NCI-H226 (cell line): ENCODE measurements at regions not wholly inside any gene's neighbourhood (a gene's known extent, or its start where the extent isn't known, plus 50 kb on each side); places are given as distances from the start of the nearest gene placed in this dataset.

ENCODE experiments used
- DNase-seq: peaks from one replicate; pipeline ENCODE4 v3.0.0-alpha.2; 2015

DNA sequence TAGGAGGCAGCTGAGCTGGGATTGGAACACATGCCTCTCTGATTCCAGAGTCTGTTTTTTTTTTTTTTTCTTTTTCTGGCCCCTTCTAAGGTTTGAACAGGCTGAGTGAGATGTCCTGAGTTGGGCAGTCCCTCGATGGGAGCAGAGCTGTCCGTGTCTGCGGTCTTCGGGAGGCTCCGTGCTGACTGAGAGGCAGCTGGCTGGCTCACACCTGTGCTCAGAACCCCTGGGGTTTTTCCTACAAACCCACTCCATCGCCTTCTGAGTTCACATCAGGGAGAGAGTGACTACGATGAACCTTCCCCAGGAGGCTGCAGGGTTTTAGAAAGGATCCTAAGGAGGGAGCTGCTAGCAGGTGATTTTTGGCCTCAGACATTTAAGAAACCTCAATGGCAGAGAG is 92.5 kb downstream of the IRF8 start:
- DNase-seq = no peak

DNA sequence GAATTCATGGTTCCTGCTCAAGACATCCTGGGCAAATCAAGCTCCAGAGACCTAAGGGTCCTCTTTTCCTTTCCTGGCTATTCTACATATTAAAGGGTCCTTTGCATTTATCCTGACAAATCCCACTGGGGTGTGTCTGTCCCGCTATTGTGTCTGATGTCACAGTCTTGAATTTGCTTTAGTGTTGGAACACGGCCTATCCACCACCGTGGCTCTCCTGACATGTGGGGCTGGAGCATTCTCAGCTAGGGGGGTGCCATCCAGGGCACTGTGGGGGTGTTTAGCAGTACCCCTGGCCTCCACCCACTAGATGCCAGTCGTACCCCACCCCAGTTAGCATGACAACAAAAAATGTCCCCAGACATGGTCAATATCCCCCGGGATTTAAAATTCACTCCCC is 92.9 kb downstream of the IRF8 start:
- no peak for DNase-seq

DNA sequence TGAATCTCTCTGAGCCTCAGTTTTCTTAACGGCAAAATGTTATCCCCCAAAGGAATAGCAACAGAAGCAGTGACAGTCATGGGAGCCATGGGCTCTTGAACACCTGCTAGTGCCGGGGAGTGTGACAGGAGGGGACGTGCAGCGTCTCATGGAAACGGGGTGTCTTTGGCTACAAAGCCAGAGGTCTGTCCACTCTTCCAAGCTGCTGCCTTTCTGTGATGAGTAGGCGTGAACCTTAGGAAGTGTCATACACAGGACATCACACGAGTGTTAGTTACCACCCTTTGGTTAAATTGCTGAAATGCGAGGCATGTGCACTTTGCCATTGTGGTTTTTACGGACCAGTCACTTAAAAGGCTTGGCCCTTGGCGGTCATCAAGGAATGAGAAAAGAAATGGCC is 93.4 kb downstream of the IRF8 start:
- DNase-seq = no peak

DNA sequence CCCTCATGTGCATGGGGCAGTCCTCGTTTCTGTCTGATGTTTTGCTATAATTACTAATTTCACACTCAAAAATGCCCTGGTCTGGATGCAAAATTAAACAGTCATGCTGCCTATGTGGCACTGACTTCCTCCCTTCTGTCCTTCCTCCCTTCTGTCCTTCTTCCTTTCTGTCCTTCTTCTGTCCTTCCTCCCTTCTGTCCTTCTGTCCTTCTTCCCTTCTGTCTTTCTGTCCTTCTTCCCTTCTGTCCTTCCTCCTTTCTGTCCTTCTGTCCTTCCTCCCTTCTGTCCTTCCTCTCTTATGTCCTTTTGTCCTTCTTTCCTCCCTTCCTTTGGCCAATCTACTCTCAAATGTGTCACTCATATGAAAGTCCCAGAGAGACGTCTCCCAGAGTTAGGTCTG is 93.8 kb downstream of the IRF8 start:
- no peak for DNase-seq

DNA sequence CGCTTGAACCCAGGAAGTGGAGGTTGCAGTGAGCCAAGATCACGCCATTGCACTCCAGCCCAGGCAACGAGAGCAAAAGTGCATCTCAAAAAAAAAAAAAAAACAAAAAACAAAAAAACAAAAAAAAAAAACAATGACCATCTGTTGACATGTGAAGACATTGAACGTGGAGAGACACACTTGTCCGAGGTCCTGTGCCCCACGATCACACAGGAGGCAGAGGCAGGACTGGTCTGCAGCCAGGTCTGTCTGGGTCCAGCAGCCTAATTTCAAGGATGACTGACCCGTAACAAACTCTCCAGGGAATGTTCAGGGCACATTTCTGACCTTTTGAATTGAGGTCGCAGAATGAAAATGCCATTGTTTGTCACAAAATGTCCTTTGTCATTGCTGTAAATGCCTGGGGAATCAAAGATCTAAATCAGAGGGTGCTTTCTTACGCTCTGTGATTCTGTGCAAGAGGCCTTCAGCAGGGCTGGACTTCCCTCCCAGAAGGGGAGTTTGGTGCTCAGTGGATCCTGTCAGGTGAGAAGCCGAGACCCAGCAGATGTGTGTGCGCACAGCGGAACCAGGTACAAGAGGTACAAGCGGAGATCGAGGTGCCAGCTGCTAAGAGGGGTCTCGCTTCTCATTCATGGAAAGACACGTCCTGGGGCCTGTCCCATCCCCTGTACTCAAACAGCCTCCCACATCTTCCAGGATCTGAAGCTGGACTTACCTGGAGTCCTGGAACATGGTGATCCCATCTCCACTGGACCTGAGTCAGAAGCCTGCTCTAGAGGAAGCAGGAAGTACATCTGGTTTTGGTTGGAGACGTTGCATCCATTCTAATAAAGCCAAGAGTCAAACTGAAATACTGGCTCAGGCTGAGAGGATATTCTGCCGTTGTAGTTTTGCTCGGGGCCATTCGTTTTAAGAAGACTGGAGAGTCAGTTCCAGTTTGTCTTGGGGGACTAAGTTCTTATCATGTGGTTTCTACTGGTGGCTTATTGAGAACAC is 95.8 kb downstream of the IRF8 start:
- DNase-seq = no peak

DNA sequence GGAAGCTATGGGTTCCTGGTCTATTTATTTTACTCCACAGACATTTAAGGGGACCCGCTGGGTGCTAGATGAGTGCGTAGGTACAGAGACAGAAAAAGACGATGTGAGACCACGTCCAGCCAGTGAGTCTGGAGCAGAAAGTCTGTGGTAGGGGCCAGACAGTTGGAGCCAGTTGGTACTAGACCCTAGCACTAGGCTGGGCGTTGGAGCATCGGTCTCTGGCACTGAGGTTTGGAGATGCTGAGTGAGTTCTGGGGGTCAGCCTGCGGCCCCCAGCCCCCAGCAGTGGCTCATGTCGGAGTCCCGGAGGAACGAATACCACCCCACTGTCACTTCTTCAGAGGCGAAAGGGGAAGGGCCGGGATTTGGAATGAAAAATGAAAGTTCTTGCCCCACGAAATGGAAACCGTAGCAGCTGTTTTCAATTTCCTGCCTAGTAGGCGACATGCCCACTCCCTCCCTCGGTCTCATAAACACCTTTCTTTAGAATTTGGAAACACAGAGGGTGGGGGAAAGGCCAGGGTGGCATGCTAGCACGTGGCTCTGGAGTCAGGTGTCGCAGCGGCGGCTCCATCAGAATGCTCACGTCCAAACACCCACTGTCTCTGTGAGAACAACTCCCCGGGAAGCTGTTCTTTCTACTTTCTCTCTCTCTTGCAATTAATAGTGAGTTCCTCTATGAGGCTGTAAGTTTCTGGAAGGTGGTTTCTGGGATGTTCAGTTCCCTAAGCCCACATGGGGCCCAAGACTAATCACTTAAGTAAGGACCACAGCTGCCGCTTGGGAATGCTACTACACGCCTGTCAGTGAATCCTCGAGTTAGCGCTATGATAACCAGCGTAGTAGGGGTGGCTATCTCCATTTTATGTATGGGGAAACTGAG is 96.8 kb downstream of the IRF8 start:
- no peak for DNase-seq

DNA sequence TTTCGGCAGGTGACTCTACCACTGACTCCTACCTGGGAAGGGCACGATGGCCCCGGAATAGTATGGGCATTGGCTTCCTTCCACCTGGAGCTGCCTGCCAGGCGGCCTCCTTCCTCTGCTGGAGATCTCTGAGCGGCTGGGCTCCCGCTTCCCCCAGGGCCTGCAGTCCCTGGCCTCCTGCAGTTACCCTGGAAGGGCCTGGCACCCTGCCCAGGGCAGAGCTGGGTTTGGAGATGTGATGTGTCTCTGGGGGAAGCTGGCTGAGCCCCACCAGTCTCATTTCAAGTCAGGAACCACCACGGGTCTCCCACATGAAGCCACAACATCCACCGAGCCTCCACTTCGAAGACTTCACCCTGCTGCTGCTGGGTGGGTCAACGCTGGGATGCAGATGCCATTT is 97.9 kb downstream of the IRF8 start:
- no peak for DNase-seq

DNA sequence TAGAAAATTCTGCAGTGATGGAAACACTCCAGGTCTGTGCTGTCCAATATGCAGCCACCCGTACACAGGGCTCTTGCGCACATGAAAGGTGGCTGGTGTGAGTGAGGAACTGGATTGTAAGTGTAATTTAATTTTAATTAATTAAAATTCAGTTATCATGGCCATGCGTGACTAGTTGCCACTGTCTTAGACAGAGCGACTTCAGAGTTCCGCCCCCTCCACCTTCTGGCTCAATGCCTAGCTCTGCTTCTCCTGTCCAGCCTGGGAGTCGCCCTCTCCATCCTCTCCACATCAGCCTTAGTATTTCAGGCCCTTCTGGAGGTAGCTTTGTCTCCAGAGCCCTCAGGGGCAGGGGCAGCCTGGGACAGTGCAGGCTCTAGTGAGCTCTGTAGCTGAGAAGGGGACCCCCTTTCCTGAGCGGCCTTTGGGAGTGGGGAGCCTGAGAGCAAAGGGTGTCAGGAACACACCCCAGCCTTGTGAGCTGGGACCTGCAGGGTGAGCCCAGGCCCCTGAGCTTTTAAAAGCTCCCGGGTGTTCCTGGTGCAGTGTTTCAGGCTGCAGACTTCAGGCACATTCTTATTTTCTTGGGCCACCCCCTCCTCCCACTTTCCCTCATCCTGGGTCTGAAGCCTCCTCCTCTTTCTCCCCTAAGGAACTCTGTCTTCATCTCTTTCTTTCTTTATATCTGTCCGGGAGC is 99.4 kb downstream of the IRF8 start:
- DNase-seq = no peak

DNA sequence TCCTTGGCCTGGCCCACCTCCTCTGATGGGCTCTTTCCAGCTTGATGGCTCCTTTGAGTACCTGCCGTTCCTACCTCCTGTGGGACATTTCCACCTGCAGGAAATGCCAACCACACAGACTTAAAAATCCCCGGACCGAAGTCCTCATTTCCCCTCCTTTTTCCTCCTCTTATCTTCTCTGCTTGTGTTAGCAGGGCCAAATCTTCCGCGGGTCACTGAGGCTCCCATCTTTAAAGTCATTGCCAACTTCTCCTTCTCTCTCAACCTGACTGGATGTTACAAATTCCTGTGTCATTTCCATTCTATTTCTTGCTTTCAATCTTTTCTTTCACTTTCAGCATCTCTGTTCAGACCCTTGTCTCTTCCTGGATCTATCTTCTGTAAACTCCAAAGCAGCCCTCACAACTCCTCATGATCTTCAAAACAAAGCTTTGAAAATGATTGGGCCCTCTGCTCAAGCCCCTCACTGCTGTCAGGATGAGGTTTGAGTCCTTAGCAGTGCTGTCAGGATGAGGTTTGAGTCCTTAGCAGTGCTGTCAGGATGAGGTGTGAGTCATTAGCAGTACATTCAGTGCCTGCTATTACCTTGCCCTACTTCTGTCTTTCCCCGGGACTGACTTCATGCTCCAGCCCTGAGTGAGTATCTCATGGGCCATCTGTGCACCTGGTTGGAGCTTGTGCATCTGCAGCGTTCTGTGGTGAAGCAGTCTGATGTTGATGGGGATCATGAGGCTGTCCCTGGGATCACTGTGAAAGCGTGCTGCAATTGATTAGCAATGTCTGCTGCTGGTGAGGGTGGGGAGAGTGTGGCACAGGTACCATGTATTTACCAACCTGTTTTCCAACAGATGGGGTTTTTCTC is 100.1 kb downstream of the IRF8 start:
- no peak for DNase-seq

DNA sequence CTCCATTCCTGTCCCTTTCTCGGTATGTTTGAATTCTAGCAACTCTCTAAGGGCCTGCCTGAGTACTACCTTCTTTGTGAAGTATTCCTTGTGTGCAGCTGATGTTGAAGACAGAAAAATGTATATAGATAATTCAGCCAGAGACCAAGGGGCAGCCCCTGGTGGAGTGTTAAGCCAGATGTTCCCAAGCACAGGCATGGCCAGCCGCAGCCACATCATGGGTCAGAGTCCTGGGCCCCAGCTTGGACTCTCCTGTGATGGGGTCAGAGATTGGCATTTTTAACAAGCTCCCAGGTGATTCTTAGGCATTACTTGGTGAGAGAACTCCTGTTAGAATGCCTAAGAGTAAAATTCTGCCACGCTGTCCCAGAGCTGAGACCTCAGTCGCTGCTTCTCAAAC is 100.8 kb downstream of the IRF8 start:
- DNase-seq = no peak

DNA sequence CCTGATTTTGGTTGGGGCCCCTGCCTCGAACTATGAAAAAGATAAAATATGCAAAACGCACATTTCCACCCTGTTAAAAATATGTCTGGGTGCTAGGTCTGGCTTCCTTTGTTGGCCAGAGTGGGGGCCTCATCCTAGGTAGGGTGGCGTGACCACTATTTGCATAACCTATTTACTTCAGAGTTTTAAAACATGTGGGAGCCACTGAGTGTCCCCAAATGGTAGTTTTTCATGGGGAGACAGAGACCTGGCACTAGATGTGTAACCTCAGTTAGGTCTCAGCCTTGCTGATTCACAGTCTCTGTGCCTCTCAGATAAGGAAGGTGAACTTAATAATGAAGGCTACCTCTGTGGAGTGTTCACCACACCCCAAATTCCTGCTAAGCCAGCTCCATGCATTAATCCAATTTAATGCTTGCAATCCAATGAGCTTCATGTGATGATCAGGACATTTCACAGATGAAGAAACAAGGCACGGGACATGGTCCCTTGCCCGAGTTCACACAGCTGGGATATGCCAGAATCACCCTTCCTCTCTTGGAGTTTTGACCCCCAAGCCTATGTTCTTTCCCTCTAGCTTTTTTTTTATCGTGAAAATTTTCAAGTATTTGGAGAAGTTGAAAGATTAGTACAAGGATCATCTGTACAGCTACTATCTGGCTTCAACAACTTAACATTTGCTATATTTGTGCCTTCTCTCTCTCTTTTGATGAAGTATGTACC is 103.4 kb downstream of the IRF8 start:
- no peak for DNase-seq

DNA sequence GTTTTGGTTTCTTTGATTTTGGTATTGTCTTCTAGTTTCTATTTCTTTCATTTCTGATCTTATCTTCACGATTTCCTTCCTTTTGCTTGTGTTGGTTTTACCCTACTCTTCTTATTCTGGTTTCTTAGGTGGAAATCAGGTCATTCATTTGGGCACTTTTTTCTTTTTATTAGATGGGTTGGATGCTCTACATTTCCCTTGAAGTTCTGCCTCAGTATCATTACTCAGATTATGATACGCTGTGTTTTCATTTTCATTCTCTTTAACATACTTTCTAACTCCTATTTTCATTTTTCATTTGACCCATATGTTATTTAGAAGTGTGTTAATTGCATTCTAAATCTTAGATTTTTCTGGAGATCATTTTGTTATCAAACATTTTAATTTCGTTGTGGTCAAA is 108.6 kb downstream of the IRF8 start:
- no peak for DNase-seq

DNA sequence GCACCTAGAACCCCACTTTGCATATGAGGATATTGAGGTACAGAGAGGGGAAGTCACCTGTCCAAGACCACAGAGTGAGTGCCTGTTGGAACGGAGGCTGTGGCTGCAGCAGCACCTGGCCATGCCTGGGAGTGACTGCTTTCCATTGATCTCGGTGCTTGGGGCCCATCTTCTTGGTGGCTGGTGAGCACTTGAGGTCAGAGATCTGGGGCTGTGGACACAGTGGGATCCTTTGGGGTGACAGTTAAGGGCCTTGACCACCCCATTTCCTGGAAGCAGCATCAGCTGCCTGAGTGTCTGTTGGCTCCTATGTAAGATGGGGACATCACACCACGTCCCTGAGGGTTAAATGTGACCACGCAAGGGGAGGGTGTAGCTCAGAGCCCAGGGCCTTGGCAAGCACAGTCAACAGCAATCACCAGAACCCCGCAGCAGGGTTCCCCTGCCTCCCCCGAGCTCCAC is 111.7 kb downstream of the IRF8 start:
- no peak for DNase-seq

DNA sequence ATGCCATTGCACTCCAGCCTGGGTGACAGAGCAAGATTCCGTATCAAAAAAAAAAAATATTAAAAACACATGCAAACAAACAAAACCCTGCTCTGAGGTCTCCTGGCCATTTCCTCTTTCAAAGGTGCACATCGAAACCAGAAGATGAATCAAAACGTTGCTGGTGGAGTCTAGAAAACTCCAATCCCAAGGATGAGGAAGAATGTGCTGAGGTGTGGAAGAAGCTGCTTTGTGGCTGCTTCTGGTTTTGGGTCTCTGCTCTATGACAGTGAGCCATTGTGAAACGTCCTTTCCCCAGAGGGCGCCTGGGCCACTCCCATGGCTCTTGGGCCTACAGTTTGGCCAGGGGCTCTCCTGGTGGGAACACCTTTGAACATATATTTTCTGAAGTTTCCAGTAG is 112.6 kb downstream of the IRF8 start:
- DNase-seq = no peak

DNA sequence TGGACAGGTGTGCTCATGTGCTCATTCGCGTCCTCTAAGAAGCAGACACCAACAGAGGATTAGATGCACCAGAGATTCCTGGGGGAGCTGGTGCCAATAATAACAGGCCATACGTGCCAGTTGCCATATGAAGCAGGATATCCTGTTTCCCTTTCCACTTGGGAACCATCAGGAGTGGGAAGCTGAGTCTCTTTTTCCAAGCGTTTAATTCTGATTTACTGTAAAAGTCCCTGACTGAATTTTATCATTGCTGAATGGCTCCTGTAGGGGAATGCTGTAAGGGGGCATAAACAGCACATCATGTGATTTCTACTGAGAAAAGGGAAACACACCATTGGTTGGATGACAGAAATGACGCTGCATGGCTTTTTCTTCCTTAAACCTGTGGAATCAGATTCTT is 113.3 kb downstream of the IRF8 start:
- no peak for DNase-seq

DNA sequence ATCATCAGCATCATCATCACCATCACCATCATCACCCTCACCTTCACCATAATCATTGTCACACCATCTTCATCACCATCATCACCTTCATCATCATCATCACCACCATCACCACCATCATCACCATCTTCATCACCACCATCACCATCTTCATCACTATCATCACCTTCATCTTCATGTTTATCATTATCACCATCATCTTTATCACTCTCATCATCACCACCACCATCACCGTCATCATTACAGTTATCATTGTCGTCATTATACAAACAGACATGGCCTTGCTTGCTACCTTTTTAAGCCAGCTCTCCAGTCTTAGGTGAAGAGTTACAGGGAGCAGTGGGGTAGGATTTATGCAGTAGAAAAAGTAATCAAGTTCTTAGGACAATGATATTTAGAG is 114.9 kb downstream of the IRF8 start:
- no peak for DNase-seq

DNA sequence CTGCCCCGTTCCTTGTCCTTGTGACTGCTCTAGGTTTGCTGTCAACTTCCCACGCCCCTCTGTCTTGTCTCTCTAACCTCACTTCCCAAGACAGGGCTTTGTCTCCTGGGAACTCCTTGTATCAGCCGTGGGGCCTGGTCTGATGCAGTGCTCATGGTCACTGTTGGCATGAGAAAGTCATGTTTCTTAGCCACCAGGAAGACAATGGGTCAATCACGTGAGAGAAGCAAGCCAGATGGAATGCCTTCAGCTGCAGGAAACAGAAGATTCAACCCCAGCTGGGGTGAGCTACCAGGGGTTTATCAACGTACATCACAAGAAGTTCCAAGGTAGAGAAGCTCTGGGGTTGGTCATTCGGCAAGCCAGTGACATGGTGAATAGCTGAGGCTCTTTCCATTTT is 116.6 kb downstream of the IRF8 start:
- DNase-seq = no peak

DNA sequence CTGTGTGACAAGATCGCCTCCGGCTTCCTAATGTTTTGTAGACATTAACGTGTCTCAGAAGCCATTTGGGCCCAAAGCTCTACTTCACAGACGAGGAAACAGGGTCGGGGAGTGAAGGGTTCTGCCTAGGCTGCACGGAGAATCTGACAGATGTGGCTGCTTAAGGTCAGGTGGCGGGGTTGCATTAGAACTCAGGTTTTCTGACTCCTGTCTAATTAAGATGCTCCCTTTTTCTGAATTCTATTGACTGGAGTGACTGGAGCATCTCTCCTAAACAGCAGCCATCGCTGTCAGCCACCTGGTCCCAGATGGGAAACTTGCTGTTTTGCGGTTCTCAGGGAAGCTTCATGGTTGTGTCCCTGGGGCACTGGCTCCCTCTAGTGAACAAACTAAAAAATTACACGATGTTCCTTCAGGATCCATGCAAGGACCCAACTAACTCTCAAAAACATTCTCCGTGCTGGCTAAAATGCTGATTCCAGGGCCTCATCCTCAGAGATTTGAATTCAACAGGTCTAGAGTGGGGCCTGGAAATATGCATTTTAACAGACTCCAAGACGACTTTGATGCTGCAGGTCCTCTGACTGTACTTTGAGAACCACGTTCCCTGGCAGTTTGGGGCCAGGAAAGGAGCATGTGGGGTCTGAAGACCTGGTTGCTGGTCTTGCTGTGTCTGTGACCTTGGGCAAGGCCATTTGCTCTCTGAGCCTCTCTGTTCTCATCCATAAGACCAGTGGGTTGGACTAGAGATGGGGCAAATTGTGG is 117.4 kb downstream of the IRF8 start:
- peak; percentile 23 for DNase-seq

DNA sequence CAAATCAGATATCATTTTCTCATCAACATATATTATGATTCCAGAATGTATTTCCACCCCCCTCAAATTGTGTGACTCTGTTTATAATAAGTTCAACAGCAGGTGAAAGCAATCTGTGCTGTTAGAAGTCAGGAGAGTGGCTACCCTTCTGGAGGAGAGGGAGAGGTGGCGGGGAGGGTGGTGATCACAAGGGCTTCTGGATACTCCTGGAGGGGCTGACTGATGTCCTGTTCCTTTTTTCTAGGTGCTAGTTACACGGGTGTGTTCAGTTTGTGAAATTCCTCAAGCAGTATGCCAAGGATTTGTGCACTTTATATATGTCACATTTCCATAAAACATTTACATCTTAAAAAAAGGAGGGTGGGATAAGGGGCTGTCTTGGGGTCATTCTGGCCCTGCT is 119.1 kb downstream of the IRF8 start:
- DNase-seq = no peak

DNA sequence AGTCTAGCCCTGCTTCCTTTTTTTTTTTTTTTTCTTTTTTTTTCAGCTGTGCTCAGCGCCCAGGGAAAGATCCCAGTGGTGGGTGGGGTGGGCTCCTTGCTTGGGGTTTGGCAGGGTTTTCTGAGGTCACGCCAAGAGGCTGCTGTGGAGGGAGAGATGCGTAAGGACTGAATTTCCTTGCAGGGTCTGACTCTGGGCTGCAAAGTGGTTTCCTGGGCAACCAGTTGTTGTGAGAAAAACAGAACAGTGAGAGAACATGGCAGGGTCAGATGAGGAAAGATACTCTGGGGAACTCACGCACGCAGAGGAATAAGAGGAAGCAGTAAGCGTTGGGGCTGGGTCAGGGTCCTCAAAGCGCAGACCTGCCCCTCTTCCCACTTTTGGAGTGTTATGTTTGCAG is 119.5 kb downstream of the IRF8 start:
- no peak for DNase-seq

DNA sequence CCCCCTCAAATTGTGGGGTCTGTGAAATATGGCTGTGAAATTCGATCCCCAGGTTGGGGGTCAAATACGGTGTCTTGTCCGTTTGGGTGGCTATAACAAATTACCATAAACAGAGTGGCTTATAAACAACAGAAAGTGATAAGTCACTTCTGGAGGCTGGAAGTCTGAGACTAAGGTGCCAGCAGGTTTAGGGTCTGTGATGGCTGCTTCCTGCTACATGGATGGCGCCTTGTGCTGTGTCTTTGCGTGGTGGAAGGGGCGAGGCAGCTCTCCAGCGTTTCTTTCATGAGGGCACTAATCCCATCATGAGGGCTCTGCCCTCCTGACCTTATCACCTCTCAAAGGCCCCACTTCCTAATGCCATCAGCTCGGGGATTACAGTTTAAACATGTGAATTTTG is 120.0 kb downstream of the IRF8 start:
- no peak for DNase-seq
